Progenitor cell of endocrine pancreas (in vitro differentiated cells): ENCODE measurements at regions not wholly inside any gene's neighbourhood (a gene's known extent, or its start where the extent isn't known, plus 50 kb on each side); places are given as distances from the start of the nearest gene placed in this dataset.
"Not testable (repeated sequence)": the region's sequence is repeated elsewhere in the genome, so short reads cannot be mapped to it uniquely, and the experiment has no call there.

Source experiments
- DNase-seq: peaks from one replicate; pipeline ENCODE4 v3.0.0; 2021; ENCODE audit warnings: low spot score; ENCODE audit not compliant: unreplicated experiment
- H3K27ac Mint-ChIP-seq: 2 replicates; pipeline ENCODE4 v1.8.0; 2021; ENCODE audit warnings: mild to moderate bottlenecking, moderate library complexity, mixed read lengths
- H3K27me3 Mint-ChIP-seq: 2 replicates; pipeline ENCODE4 v1.8.0; 2021; ENCODE audit warnings: mixed read lengths
- H3K36me3 Mint-ChIP-seq: 2 replicates; pipeline ENCODE4 v1.8.0; 2022; ENCODE audit warnings: mixed read lengths; ENCODE audit not compliant: insufficient read depth
- H3K4me1 Mint-ChIP-seq: 2 replicates; pipeline ENCODE4 v1.8.0; 2021; ENCODE audit warnings: low read depth, mixed read lengths
- H3K4me3 Mint-ChIP-seq: 2 replicates; pipeline ENCODE4 v1.8.0; 2021; ENCODE audit warnings: low read depth, mild to moderate bottlenecking, moderate library complexity, mixed read lengths
- H3K9me3 Mint-ChIP-seq: 2 replicates; pipeline ENCODE4 v1.8.0; 2021; ENCODE audit warnings: low read depth, mixed read lengths
- CTCF ChIP-seq: fragments of 200-600 bp; sonication (generic); IDR thresholded peaks from one replicate; pipeline ENCODE4 v1.5.0; 2021; ENCODE audit warnings: antibody characterized with exemption, mild to moderate bottlenecking; ENCODE audit not compliant: unreplicated experiment

GRCh38 chr3:27031476-27031875, 337.7 kb downstream of the NEK10 start:
- H3K9me3 Mint-ChIP-seq, result peaks cover 4% of the 10 kb centered on the region
- no peak for DNase-seq
- peaks cover 3% of the 10 kb centered on the region for H3K4me1 Mint-ChIP-seq
- H3K36me3 Mint-ChIP-seq, result no peaks in the 10 kb centered on the region
- no peak overlapping the region for H3K27ac Mint-ChIP-seq
- no peak overlapping the region for H3K4me3 Mint-ChIP-seq
- no peak for TF ChIP-seq CTCF
- no peaks in the 10 kb centered on the region for H3K27me3 Mint-ChIP-seq

GRCh38 chr3:27034255-27034654, 334.9 kb downstream of the NEK10 start:
- no peaks in the 10 kb centered on the region for H3K36me3 Mint-ChIP-seq
- H3K4me3 Mint-ChIP-seq, result no peak overlapping the region
- no peak overlapping the region for H3K27ac Mint-ChIP-seq
- no peaks in the 10 kb centered on the region for H3K27me3 Mint-ChIP-seq
- TF ChIP-seq CTCF, result no peak
- DNase-seq, result no peak
- H3K9me3 Mint-ChIP-seq, result peaks cover 4% of the 10 kb centered on the region
- H3K4me1 Mint-ChIP-seq, result peaks cover 3% of the 10 kb centered on the region

GRCh38 chr3:27040674-27041073, 328.5 kb downstream of the NEK10 start:
- no peak for DNase-seq
- Mint-ChIP-seq H3K27ac (no peak overlapping the region), H3K9me3 (peaks cover 3% of the 10 kb centered on the region), H3K4me3 (no peak overlapping the region), H3K27me3 (no peaks in the 10 kb centered on the region), H3K36me3 (no peaks in the 10 kb centered on the region), H3K4me1 (peaks cover 6% of the 10 kb centered on the region)
- no peak for TF ChIP-seq CTCF

- not testable (repeated sequence) for H3K4me3 Mint-ChIP-seq, H3K27me3 Mint-ChIP-seq, DNase-seq, H3K27ac Mint-ChIP-seq, H3K9me3 Mint-ChIP-seq, H3K36me3 Mint-ChIP-seq
- H3K4me1 Mint-ChIP-seq, result peaks cover 13% of the 10 kb centered on the region
These were observed 326.6 kb downstream of the NEK10 start for GRCh38 chr3:27042541-27042940.

- H3K36me3 Mint-ChIP-seq, result no peaks in the 10 kb centered on the region
- no peak overlapping the region for H3K27ac Mint-ChIP-seq
- H3K4me3 Mint-ChIP-seq, result no peak overlapping the region
- peaks cover 3% of the 10 kb centered on the region for H3K9me3 Mint-ChIP-seq
- H3K27me3 Mint-ChIP-seq, result no peaks in the 10 kb centered on the region
- peaks cover 13% of the 10 kb centered on the region for H3K4me1 Mint-ChIP-seq
- no peak for TF ChIP-seq CTCF
- no peak for DNase-seq
These were observed 325.7 kb downstream of the NEK10 start for GRCh38 chr3:27043328-27043955.

- H3K9me3 Mint-ChIP-seq, result peaks cover 7% of the 10 kb centered on the region
- H3K27ac Mint-ChIP-seq, result no peak overlapping the region
- no peak overlapping the region for H3K4me3 Mint-ChIP-seq
- H3K4me1 Mint-ChIP-seq, result peaks cover 13% of the 10 kb centered on the region
- no peaks in the 10 kb centered on the region for H3K27me3 Mint-ChIP-seq
- TF ChIP-seq CTCF, result no peak
- H3K36me3 Mint-ChIP-seq, result no peaks in the 10 kb centered on the region
- no peak for DNase-seq
These were observed 324.2 kb downstream of the NEK10 start for GRCh38 chr3:27044931-27045481.
